ENCODE measurements at regions not wholly inside any gene's neighbourhood (a gene's known extent, or its start where the extent isn't known, plus 50 kb on each side); places are given as distances from the start of the nearest gene placed in this dataset.

DNA sequence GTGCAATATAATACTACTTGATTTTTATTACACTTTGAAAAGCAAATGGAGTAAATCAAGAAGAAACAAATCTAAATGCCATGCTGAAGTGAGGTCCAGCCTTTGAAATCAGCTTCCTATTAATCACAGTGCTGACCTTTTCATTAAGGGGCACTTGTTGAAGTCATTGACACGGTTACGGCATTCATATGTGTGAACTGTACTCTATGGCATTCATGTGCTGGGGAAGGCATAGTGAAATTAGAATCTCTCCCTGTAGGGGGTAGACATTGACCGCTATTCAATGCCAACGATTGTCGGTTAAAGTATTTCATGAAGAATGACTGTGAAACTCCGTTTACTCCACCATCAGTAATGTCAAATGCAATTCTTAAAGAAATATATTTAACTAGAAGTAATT lies 296.1 kb upstream of the SEMA3A start:
- no peak for DNase-seq (ENCODE audit: low read depth)

DNA sequence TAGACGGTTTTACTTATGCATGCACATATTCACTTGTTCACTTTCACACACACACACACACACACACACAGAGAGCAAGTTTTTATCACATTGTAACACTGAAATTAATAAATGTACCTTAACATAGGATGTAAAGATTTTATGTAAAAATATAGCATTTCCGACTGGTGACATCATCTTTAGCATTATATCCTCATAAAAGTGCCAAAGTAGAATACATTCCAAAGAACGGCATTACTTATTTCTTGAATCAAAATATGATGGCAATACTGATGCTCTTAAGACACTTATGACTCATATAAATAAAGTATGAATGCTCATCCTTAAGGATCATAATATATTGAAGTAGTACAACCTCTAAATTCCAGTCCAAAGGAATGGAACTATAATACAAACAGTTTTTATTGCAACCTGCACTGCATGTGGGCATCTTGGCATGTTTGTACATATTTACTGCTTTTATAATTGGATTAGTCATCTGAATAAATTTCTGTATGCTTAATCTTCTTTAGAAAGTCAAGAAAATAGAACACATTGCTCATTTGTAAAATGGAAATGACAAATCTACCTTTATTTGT lies 290.0 kb upstream of the SEMA3A start:
- no peak for DNase-seq (ENCODE audit: low read depth)

DNA sequence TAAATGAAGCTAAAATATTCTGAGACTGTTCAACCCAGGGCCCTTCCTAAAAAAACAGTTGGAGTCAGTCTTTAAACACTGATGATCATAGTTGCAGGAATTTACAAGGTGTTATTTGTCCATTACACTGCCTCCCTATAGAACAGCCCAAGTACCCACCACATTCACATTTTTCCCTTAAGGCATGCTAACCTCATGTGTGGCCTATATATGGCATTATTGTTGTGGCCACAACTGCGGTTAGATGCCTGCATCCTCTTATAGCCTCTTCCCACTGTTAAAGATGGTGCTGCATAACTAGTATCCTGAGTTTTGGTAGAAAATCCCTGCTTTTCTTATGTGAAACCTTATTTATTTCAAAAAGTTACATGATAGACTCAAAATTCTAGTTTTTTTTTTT lies 287.9 kb upstream of the SEMA3A start:
- DNase-seq (ENCODE audit: low read depth), result no peak

DNA sequence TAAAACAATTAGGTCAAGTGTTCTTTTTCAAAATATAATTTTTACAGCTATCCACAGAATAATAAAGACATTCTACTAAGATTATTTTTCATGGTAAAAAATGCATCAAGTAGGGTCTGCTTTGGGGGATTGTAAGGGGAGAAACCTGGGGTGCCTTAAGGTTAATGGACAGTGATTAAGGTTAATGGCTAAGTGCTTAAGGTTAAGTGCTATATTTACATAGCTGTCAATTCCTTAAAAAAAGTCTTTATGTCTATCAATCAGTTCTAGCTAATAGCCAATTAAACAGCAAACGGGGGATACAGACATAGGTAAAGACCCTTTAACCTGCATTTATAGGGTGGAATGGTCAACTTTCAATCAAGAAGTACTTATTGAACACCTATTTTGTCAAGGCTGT lies 284.5 kb upstream of the SEMA3A start:
- DNase-seq (ENCODE audit: low read depth), result no peak

DNA sequence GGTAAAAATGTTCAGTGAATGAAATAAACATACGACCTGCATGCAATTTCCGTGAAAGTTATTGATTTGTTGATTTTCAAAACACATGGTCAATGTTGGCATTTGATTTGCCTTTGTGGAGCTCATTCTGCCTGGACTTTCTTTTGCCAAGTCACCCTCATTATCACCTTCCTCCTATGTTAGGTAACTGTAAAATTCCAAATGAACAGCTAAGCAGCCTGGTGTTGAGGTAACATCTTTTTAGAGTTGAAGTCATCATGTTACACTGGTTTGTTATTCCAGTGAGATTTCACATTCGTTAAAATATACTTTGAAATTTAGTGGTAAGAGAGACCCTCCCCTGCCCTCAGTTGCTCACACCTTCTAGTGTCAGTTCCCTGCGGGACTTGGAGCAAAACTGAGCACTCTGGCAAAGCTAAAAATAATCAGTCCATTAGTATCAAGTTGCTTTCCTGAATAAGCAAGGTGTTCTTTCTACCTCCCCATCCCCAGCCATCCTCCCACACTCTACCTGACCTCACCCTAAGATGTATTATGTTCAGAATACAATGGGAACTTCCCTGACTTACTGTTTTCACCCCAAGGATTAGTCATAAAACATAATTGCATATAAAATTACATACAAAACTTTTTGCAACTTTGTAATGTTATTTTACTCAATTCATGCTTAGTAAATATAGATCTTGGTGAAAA lies 283.3 kb upstream of the SEMA3A start:
- DNase-seq (ENCODE audit: low read depth), result no peak

DNA sequence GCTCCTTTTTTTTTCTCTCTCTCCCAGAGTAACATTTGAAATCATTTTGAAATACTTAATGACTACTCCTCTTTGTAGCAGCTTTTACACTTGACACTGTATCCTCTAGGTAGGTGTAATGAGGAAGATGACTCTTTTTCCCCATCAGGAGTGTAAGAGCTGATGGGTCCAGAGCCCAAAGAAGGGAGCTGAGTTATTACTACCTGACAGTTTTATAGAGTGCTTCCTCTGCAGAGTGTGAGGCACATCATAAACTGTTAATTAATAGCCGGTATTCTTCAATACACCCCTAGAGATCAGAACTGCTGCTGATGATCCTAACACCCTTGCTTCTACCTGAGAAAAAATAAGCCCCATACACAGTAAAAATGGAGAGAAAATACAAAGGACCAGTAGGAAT lies 279.8 kb upstream of the SEMA3A start:
- DNase-seq (ENCODE audit: low read depth), result no peak

DNA sequence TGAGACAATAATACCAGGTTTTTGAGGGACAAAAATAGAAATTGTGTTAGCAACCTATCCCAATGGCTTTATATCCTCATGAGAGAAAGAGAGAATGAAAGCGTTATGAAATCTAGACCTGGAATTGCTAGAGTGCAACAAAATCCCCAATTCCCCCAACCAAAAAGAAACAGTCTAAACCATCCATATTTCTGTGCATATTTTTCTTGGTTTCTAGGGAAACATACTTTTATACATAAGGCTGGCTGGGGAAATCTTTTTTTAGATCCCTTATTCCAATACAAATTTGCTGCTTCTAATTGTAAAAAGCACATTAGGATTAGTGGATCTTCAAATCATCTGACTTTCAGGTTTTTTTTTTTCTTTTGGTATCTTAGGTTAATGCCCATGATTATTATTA lies 277.0 kb upstream of the SEMA3A start:
- DNase-seq (ENCODE audit: low read depth), result no peak

DNA sequence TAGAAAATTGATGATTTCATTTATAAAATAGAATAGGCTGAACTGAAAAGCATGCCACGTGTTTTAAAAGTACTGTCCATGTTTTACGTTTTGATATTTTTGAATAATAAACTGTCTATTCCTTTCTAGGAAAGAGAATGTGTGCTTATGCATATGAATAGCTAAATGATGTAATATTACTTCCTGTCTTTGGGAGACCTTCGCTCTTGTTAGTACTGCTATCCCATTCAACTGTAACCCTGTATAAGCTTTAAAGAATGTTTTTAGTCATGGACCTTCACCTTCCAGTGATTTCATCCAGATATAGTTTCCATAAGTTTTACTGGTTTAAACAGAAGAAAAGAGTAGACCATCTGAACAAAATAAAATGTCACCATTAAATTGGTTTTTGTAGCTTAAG lies 274.4 kb upstream of the SEMA3A start:
- DNase-seq (ENCODE audit: low read depth), result no peak

DNA sequence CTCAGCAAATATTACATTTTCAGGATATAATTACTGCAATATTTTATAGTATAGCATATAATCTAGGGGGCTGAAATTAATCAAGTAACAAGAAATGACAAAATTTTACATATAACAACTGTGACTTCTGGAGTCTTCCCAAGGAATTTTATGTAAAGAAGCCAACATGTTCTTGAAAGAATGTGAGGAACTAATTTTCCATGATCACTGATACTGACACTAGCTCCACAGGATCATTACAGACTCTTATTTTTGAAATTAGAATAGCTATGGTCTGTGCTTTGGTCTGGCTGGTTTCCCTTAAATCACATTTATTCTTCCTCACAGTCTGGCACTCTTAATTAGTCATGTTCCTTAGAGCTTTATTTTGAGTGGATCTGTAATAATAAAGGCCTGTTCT lies 267.7 kb upstream of the SEMA3A start:
- no peak for DNase-seq (ENCODE audit: low read depth)

DNA sequence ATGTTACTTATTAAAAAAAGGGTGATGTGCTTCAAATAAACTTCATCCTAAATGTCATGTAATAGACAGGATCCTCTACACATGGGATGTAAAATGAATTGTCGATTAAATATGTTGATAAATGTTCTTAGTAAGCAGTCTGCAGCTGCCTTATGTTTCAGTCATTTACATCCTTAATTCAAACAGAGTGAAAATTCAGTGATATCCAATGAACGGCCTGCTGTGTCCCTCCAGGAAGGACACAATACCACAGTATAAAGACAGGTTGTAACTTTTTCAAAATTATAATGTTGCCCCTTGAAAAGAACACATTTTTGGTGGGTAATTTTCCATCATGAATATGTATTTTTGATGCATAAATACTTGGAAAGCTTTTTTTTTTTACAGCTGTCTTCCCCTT lies 266.5 kb upstream of the SEMA3A start:
- no peak for DNase-seq (ENCODE audit: low read depth)

DNA sequence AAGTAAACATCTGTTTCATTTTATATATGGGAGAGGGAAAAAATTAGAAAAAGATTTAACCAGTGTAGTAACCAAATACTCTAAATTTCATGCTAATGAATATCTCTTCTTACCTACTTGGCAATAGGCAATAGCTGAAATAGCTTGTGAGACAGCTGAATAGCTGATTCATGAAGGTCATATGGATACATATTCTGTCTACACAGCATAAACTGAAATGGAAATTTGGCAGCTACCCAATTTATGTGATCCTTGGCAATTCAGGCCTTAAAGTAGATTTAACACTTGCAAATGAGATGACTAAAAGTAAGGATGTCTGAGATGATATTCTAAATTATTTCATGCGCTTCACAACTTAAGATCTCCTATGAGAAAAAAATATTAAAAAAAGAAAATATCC lies 261.2 kb upstream of the SEMA3A start:
- DNase-seq (ENCODE audit: low read depth), result no peak

DNA sequence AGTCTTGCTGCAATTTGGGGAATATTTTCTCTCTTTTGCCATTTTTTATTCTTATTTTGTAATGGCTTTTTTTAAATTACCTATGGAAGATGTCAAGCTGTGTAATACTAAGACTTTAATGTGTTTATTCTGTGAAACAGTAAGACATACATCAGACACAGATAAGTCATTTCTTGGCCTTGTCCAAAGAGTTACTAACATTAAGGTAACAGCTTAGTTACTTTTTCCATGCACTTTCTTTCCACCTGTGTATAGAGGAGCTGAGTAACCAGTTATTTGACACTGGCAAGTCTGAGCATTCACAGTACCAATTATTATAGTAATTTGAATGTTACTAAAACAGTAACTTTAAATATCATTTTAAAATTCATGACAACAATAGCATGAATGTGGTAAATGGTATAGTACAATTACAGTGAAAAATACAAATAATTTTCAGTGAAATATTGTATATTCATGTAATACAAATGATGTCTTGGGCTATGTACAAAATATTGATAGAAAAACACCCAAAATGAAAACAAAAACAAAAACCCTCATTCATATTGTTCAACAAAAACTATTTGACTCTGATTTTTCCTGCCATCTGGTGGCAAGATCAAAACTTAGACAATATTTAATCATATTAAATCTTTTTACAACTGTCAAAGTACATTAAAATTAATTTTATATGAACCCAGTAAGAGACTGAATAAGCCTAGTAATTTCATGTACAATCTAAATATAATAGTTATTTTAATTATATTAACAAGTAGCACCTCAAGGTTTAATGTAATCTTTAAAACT lies 259.8 kb upstream of the SEMA3A start:
- DNase-seq (ENCODE audit: low read depth), result no peak

DNA sequence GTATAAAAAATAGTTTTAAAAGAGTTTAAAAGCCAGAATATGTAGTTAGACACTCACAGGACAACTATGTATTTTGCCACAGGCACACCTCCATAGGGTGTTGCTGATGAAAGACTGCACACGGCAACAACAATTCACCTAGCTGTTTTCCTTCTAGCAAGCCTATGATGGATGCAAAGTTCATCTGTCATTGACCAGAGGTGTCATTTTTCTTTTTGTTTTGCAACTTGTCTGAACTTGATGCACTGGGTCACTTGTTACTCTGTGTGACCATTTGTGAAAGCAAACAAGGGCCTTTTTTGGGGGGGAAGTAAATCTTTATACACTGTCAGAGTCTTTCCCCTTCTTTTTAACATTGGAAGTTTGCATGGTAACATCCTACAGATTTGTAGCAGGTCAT lies 258.0 kb upstream of the SEMA3A start:
- DNase-seq (ENCODE audit: low read depth), result no peak

DNA sequence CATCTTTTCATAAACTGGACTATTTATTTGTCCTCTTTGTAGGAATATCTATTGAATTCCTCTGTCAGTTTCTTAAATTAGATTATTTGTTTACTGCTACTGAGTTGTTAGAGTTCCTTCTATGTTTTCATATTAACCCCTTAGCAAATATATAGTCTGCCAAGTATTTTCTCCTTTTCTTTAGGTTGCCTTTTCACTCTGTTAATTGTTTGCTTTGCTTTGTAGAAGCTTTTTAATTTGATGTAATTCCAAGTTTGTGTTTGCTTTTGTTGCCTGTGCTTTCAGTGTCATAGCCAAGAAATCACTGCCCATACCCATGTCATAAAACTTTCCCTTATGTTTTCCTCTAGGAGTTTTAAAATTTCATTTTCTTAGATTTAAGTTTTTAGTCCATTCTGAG lies 256.2 kb upstream of the SEMA3A start:
- no peak for DNase-seq (ENCODE audit: low read depth)

DNA sequence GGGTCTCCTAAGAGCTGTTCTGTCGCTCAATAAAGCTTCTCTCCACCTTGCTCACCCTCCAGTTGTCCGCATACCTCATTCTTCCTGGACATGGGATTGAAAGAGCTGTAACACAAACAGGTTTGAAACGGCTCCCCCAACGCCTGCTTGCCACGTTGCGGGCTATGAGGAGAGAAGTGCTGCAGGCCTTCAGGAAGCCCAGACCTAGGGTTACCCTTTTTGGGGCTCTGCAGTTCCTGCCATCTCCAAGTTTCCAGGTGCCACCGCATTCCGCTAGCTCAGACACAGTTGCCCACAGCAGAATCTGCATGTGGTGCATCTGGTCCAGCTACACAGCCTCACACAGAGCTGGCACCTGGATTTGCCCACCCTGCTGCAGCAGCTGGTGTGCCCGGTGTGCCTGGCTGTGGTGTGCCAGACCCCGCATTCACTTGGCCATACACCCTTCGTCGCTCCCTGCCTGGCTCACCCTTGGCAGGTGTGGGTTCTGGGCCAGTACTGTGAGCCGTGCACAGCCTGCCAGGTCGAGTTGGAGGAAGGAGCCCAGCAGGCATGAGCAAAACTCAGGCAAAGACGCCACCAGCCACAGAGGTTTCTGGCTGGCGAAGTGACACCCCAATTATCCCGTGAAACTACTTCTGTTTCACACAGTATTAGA lies 253.2 kb upstream of the SEMA3A start:
- DNase-seq (ENCODE audit: low read depth), result no peak

DNA sequence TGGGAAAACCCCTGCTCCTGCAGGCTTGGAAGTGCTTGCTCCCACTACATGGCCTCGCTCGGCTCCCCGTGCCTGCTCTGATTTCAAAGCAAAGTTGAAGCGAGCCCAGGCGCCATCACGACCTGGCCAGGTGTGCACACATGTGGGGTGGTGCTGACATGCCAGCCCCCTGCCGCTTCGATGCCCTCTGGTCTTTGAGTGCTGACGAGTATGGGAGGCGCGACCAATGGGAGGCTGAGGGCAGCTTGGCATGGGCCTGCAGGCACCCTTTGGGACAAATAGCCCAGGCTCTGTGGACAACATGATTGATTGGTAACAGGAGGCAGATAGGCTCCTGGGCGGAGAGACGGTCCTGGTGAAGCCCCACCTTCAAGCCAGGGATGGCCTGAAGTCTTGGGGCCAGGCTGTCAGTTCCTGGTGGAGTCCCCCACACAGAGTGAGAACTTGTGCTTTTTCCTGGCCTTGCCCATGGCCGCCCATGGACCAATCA lies 252.4 kb upstream of the SEMA3A start:
- DNase-seq (ENCODE audit: low read depth), result no peak

DNA sequence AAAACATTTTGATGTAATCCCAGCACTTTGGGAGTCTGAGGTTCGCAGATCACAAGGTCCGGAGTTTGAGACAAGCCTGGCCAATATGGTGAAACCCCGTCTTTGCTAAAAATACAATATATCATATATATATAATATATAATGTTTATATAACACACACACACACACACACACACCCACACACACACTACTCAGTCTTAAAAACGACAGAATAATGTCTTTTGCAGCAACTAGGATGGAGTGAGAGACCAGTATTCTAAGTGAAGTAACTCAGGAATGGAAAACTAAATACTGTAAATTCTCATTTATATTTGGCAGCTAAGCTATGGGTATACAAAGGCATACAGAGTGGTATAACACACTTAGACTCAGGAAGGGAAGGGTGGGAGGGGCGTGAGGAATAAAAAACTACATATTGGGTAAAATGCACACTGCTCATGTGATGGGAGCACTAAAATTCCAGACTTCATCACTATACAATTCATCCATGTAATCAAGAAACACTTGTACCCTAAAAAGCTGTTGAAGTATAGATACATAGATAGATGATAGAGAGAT lies 231.2 kb upstream of the SEMA3A start:
- no peak for DNase-seq (ENCODE audit: low read depth)

DNA sequence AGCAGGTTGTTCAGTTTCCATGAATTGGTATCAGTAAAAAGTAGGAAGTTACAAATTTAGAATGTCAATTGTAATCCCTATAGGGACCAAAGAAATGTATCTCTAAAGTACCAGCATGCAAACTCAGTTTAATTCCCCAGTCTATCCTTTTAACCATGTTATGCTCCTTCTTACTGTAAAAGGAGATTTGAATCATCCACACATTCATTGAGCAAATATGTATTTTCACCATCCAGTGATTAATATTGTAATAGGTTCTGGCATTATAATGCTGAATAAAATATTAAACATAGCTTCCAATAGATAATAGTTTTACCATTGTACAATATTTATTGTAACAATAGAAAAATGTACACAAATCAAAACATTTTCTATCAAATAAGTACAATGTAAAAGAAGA lies 228.2 kb upstream of the SEMA3A start:
- no peak for DNase-seq (ENCODE audit: low read depth)

DNA sequence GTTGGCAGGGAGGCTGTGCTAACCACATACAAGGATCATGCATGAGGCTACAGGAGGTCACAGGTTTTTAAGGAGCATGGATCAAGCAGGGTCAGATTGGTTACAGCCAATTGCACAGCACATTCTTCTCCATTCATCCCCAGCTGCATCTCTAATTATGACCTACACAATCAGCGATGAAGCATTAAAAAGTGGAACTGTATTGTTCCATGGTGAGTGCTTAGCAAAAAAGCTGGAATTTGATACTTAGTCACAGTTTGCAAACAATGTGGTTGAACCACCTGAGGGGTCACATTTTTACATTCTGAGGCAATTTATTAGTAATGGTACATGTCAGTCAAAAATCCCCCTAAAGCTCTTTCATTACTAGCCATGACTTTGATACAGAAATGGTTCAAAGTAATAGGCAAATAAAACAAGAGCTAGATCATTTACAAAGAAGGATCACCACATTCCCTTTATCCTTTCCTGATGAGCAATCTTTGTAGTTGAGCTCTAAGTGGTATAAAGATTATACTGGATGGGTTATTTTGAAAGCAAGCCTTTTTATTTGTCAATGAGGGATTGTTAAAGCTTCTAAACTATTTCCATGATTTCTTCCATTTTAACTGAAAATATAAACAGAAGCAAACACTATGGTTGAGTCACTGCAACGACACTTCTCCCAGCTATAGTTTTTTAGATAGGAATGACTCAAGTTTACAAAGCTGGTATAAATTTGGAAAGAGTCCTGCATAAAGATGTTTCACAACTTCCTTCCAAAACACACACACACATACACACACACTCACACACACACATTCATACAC lies 217.8 kb upstream of the SEMA3A start:
- DNase-seq (ENCODE audit: low read depth), result peak; percentile 54

DNA sequence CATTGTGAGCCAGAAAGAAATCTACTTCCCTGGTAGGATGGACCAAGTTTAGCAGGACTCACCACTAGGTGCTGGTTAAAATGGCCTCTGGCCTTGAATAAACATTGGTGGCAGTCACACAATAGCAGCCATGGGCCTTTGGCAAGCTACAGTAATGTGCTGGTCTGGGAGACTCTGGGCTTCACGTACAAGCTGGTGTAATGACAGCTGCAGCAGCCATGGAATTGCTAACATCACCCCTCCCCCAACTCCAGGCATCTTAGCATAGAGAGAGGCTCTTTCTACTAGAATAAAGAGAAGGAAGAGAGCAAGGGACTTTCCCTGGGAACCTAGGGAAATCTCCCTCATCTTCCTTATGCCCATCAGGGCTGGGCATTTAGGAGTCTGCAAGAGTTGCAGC lies 205.1 kb upstream of the SEMA3A start:
- DNase-seq (ENCODE audit: low read depth), result no peak

DNA sequence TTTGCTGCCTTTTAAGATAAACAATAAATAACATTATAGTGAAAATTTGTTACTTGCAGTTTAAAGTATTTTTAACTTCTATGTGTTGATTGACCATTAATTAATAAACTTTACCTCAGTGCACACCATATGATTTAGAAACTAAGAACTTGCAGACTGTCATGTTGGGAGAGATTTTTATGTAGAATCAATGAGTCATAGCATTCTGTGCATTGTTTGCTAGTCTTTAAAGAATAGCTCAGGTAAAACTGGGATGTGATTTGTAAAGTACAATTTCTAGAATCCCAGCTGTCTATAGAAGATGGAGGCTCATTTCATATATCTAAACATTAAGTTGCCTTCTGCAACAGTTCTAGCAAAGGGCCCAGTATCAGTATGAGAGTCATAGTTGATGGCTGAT lies 199.6 kb upstream of the SEMA3A start:
- DNase-seq (ENCODE audit: low read depth), result no peak

DNA sequence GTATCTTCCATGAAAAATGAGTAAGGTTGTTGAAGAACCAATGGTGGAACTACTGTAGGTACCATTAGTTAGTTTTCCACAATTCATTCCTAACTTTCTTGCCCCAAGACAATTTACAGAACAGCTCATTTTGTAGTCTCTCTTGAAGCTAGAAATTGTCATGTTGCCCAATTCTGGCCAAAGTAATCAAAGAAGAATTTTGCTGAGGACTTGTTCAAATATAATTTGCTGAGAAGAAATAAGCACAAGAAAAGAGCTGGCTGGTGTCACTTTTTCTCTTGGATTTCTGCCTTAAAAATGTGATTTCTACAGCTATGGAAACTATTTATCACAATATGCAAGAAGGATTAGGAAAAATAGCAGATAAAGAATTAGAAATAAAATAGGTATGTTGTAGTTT lies 199.2 kb upstream of the SEMA3A start:
- DNase-seq (ENCODE audit: low read depth), result no peak

Measured in HS-27A (cell line).